Liver (tissue), 8 donors: ENCODE measurements at regions not wholly inside any gene's neighbourhood (a gene's known extent, or its start where the extent isn't known, plus 50 kb on each side); places are given as distances from the start of the nearest gene placed in this dataset.

Experiments used
- DNase-seq: peaks from one replicate; pipeline ENCODE4 v3.0.0-alpha.2; 2017; ENCODE audit warnings: low spot score
- H3K27ac ChIP-seq, 2 donors: one replicate each; pipeline ENCODE4 v1.7.0; 2013; ENCODE audit warnings: inconsistent platforms in 2 of 2, low read length in 2 of 2, control low read depth in 1 of 2, low read depth in 1 of 2, mild to moderate bottlenecking in 1 of 2
- H3K27me3 ChIP-seq, 4 donors: one replicate each; pipeline versions ENCODE4 v1.6.1 to v1.7.0; 2013; ENCODE audit warnings: low read length in 3 of 4, inconsistent platforms in 1 of 4, mild to moderate bottlenecking in 1 of 4, moderate library complexity in 1 of 4; ENCODE audit not compliant: control insufficient read depth in 4 of 4, insufficient read depth in 4 of 4
- H3K36me3 ChIP-seq, 4 donors: one replicate each; pipeline versions ENCODE4 v1.6.1 to v1.7.0; 2013; ENCODE audit warnings: low read length in 3 of 4, mild to moderate bottlenecking in 3 of 4, low read depth in 1 of 4, moderate library complexity in 1 of 4; ENCODE audit not compliant: control insufficient read depth in 4 of 4, insufficient read depth in 3 of 4
- H3K4me1 ChIP-seq, 4 donors: one replicate each; pipeline versions ENCODE4 v1.6.1 to v1.7.0; 2013; ENCODE audit warnings: low read length in 3 of 4, mild to moderate bottlenecking in 3 of 4, moderate library complexity in 1 of 4; ENCODE audit not compliant: control insufficient read depth in 4 of 4, insufficient read depth in 4 of 4
- H3K4me3 ChIP-seq, 3 donors: one replicate each; pipeline versions ENCODE4 v1.6.1 to v1.7.0; 2013; ENCODE audit warnings: low read length in 3 of 3, control low read depth in 1 of 3, low read depth in 1 of 3, mild to moderate bottlenecking in 1 of 3
- H3K9ac ChIP-seq, 2 donors: one replicate each; pipeline ENCODE4 v1.7.0; 2013; ENCODE audit warnings: low read length in 2 of 2, mild to moderate bottlenecking in 2 of 2, moderate library complexity in 2 of 2, control low read depth in 1 of 2, low read depth in 1 of 2
- H3K9me3 ChIP-seq, 4 donors: one replicate each; pipeline versions ENCODE4 v1.6.1 to v1.7.0; 2013; ENCODE audit warnings: low read length in 3 of 4; ENCODE audit not compliant: control insufficient read depth in 4 of 4
- ATF3 ChIP-seq: IDR thresholded peaks from 2 replicates; pipeline ENCODE4 v1.6.1; 2016; ENCODE audit warnings: antibody characterized with exemption
- CTCF ChIP-seq: fragments of 150-350 bp; IDR thresholded peaks from 2 replicates; pipeline ENCODE4 v1.5.1; 2017; ENCODE audit warnings: improper control_type of control experiment, low read depth, low read length; ENCODE audit not compliant: missing input control
- EGR1 ChIP-seq, 2 donors: IDR thresholded peaks; 2 replicates each; pipeline ENCODE4 v1.6.1; 2016 to 2018; ENCODE audit warnings: antibody characterized with exemption in 2 of 2, low read depth in 2 of 2
- FOXA1 ChIP-seq: IDR thresholded peaks from 2 replicates; pipeline ENCODE4 v1.6.1; 2016; ENCODE audit warnings: antibody characterized with exemption
- FOXA2 ChIP-seq: IDR thresholded peaks from 2 replicates; pipeline ENCODE4 v1.6.1; 2016; ENCODE audit warnings: antibody characterized with exemption
- GABPA ChIP-seq, 2 donors: IDR thresholded peaks in 1 of 2; conservative IDR thresholded peaks in 1 of 2; 2 replicates each; pipeline ENCODE4 v1.6.1; 2016; ENCODE audit warnings: antibody characterized with exemption in 2 of 2, mild to moderate bottlenecking in 1 of 2, moderate library complexity in 1 of 2
- HNF4A ChIP-seq, 2 donors: conservative IDR thresholded peaks; 2 replicates each; pipeline ENCODE4 v1.6.1; 2016; ENCODE audit warnings: antibody characterized with exemption in 2 of 2, mild to moderate bottlenecking in 2 of 2
- JUND ChIP-seq, 2 donors: IDR thresholded peaks; 2 replicates each; pipeline ENCODE4 v1.6.1; 2016; ENCODE audit warnings: antibody characterized with exemption in 2 of 2
- MAX ChIP-seq: IDR thresholded peaks from 2 replicates; pipeline ENCODE4 v1.6.1; 2016; ENCODE audit warnings: antibody characterized with exemption
- NR2F2 ChIP-seq: IDR thresholded peaks from 2 replicates; pipeline ENCODE4 v1.6.1; 2016; ENCODE audit warnings: antibody characterized with exemption
- RAD21 ChIP-seq, 2 donors: IDR thresholded peaks; 2 replicates each; pipeline ENCODE4 v1.6.1; 2016; ENCODE audit warnings: antibody characterized with exemption in 2 of 2, mild to moderate bottlenecking in 2 of 2
- REST ChIP-seq: IDR thresholded peaks from 2 replicates; pipeline ENCODE4 v1.6.1; 2016; ENCODE audit warnings: antibody characterized with exemption, mild to moderate bottlenecking
- RXRA ChIP-seq, 2 donors: IDR thresholded peaks; 2 replicates each; pipeline ENCODE4 v1.6.1; 2017 to 2018; ENCODE audit warnings: antibody characterized with exemption in 2 of 2, mild to moderate bottlenecking in 1 of 2
- SP1 ChIP-seq: IDR thresholded peaks from 2 replicates; pipeline ENCODE4 v1.6.1; 2018; ENCODE audit warnings: antibody characterized with exemption, mild to moderate bottlenecking
- TAF1 ChIP-seq: conservative IDR thresholded peaks from 2 replicates; pipeline ENCODE4 v1.6.1; 2016; ENCODE audit warnings: antibody characterized with exemption, mild to moderate bottlenecking
- YY1 ChIP-seq: IDR thresholded peaks from 2 replicates; pipeline ENCODE4 v1.6.1; 2016; ENCODE audit warnings: antibody characterized with exemption, mild to moderate bottlenecking
- ZBTB33 ChIP-seq: IDR thresholded peaks from 2 replicates; pipeline ENCODE4 v1.6.1; 2016; ENCODE audit warnings: antibody characterized with exemption
- WGBS: extraction: QIAGEN DNeasy Blood & Tissue Kit; methylation state at CpG from one replicate; pipeline ENCODE4 v1.1.7; 2013; 5-methylcytosine and 5-hydroxymethylcytosine counted together
- donor health status: healthy.
- donor health status: healthy.
- donor health status: healthy.
- donor health status: healthy.
- donor health status: healthy.

- Histone ChIP-seq H3K36me3 (no peaks in the 10 kb centered on the region), H3K27ac (no peak overlapping the region), H3K9ac (no peak overlapping the region), H3K4me3 (no peak overlapping the region), H3K4me1 (no peaks in the 10 kb centered on the region), H3K27me3 (no peaks in the 10 kb centered on the region), H3K9me3 (peaks cover 0 to 4% (median 0%) of the 10 kb centered on the region in 4 donors)
- no peak for DNase-seq
- TF ChIP-seq RAD21 (IDR thresholded peaks at IDR 0.05) (no peak), MAX (no peak), YY1 (no peak), JUND (IDR thresholded peaks at IDR 0.05) (no peak), EGR1 (IDR thresholded peaks at IDR 0.05; ENCODE audit: low read depth in 2 of 2) (no peak), REST (no peak), RXRA (IDR thresholded peaks at IDR 0.05) (no peak), NR2F2 (no peak), HNF4A (conservative IDR thresholded peaks at IDR 0.05) (no peak), FOXA2 (no peak), CTCF (no peak), ATF3 (no peak)
- WGBS = 82% methylated on average over 1 of the region's 1 CpG
Measured at GRCh38 chr7:91431601-91432000, 167.4 kb downstream of the FZD1 start.

- Histone ChIP-seq H3K36me3 (no peaks in the 10 kb centered on the region), H3K27ac (no peak overlapping the region), H3K4me1 (no peaks in the 10 kb centered on the region), H3K9me3 (peaks cover 0 to 4% (median 0%) of the 10 kb centered on the region in 4 donors), H3K9ac (no peak overlapping the region), H3K4me3 (no peak overlapping the region), H3K27me3 (no peaks in the 10 kb centered on the region)
- no peak for DNase-seq
- 83% methylated on average over 6 of the region's 6 CpGs for WGBS
- TF ChIP-seq GABPA (IDR thresholded peaks at IDR 0.05 in 1 of 2, conservative IDR thresholded peaks at IDR 0.05 in 1 of 2) (no peak), HNF4A (conservative IDR thresholded peaks at IDR 0.05) (no peak), CTCF (no peak), SP1 (no peak), JUND (IDR thresholded peaks at IDR 0.05) (no peak), FOXA2 (no peak), EGR1 (IDR thresholded peaks at IDR 0.05; ENCODE audit: low read depth in 2 of 2) (no peak), RAD21 (IDR thresholded peaks at IDR 0.05) (no peak), ZBTB33 (no peak), ATF3 (no peak), MAX (no peak), RXRA (IDR thresholded peaks at IDR 0.05) (no peak), FOXA1 (no peak), TAF1 (no peak), NR2F2 (no peak)
Measured at GRCh38 chr7:91434836-91435235, 170.6 kb downstream of the FZD1 start.
